HG03095 (cell line): ENCODE measurements at regions not wholly inside any gene's neighbourhood (a gene's known extent, or its start where the extent isn't known, plus 50 kb on each side); places are given as distances from the start of the nearest gene placed in this dataset.
"Not testable (repeated sequence)": the region's sequence is repeated elsewhere in the genome, so short reads cannot be mapped to it uniquely, and the experiment has no call there.

Experiments
- ATAC-seq: cut with Tn5 transposase; IDR thresholded peaks from one replicate; pipeline ENCODE4 v1.9.1; 2021; ENCODE audit warnings: moderate library complexity; ENCODE audit not compliant: unreplicated experiment

GRCh38 chr1:4062041-4062440 is 162.0 kb upstream of the C1orf174 start:
- no peak for ATAC-seq

GRCh38 chr1:4062560-4062959 is 162.5 kb upstream of the C1orf174 start:
- no peak for ATAC-seq

GRCh38 chr1:4062992-4063391 is 162.9 kb upstream of the C1orf174 start:
- ATAC-seq: no peak

GRCh38 chr1:4063516-4063915 is 163.4 kb upstream of the C1orf174 start:
- ATAC-seq: no peak

- ATAC-seq: no peak
Observed at GRCh38 chr1:4064150-4064889, 164.2 kb upstream of the C1orf174 start.

- no peak for ATAC-seq
Observed at GRCh38 chr1:4066860-4067599, 167.0 kb upstream of the C1orf174 start.

- ATAC-seq: no peak
Observed at GRCh38 chr1:4068076-4068475, 168.0 kb upstream of the C1orf174 start.

- no peak for ATAC-seq
Observed at GRCh38 chr1:4071653-4072052, 171.6 kb upstream of the C1orf174 start.

GRCh38 chr1:4072481-4073153 is 172.5 kb upstream of the C1orf174 start:
- ATAC-seq: no peak

- ATAC-seq: no peak
Observed at GRCh38 chr1:4075436-4076225, 175.6 kb upstream of the C1orf174 start.

- no peak for ATAC-seq
Observed at GRCh38 chr1:4076346-4076745, 176.3 kb upstream of the C1orf174 start.

GRCh38 chr1:4078091-4078962 is 178.3 kb upstream of the C1orf174 start:
- not testable (repeated sequence) for ATAC-seq

GRCh38 chr1:4079815-4080214 is 179.7 kb upstream of the C1orf174 start:
- ATAC-seq: no peak

- ATAC-seq: no peak
Observed at GRCh38 chr1:4081806-4082711, 182.0 kb upstream of the C1orf174 start.

GRCh38 chr1:4083231-4084047 is 183.4 kb upstream of the C1orf174 start:
- ATAC-seq: no peak

GRCh38 chr1:4084048-4084431 is 184.0 kb upstream of the C1orf174 start:
- ATAC-seq: no peak

GRCh38 chr1:4084446-4084845 is 184.4 kb upstream of the C1orf174 start:
- no peak for ATAC-seq

GRCh38 chr1:4084896-4085295 is 184.8 kb upstream of the C1orf174 start:
- no peak for ATAC-seq
